ENCODE measurements at regions not wholly inside any gene's neighbourhood (a gene's known extent, or its start where the extent isn't known, plus 50 kb on each side); places are given as distances from the start of the nearest gene placed in this dataset.

- no peak for TF ChIP-seq CTCF (IDR thresholded peaks at IDR 0.05)
- TF ChIP-seq ZFX (IDR thresholded peaks at IDR 0.05; ENCODE audit: borderline replicate concordance), result no peak
These were observed 134.0 kb upstream of the MYO10 start for GRCh38 chr5:17069995-17070511.

Data from 22Rv1 (cell line).